Rectal smooth muscle tissue (tissue), 1 donor: ENCODE measurements at regions not wholly inside any gene's neighbourhood (a gene's known extent, or its start where the extent isn't known, plus 50 kb on each side); places are given as distances from the start of the nearest gene placed in this dataset.

Source experiments
- H3K27ac ChIP-seq: one replicate; pipeline ENCODE4 v1.7.0; 2013; ENCODE audit warnings: low read depth, low read length, inconsistent platforms
- H3K27me3 ChIP-seq: one replicate; pipeline ENCODE4 v1.7.0; 2013; ENCODE audit warnings: low read length; ENCODE audit not compliant: control insufficient read depth, insufficient read depth
- H3K36me3 ChIP-seq: one replicate; pipeline ENCODE4 v1.7.0; 2013; ENCODE audit warnings: low read length; ENCODE audit not compliant: control insufficient read depth, insufficient read depth
- H3K4me1 ChIP-seq: one replicate; pipeline ENCODE4 v1.7.0; 2013; ENCODE audit warnings: low read length; ENCODE audit not compliant: control insufficient read depth, insufficient read depth
- H3K4me3 ChIP-seq: one replicate; pipeline ENCODE4 v1.7.0; 2013; ENCODE audit warnings: low read length
- H3K9ac ChIP-seq: one replicate; pipeline ENCODE4 v1.7.0; 2013; ENCODE audit warnings: low read length

GRCh38 chr18:7322817-7323485 is 92.1 kb downstream of the LRRC30 start:
- no peak overlapping the region for H3K4me3 ChIP-seq
- no peaks in the 10 kb centered on the region for H3K4me1 ChIP-seq
- no peaks in the 10 kb centered on the region for H3K36me3 ChIP-seq
- H3K27ac ChIP-seq: no peak overlapping the region
- no peak overlapping the region for H3K9ac ChIP-seq
- no peaks in the 10 kb centered on the region for H3K27me3 ChIP-seq

GRCh38 chr18:7325126-7325430 is 94.2 kb downstream of the LRRC30 start:
- H3K27me3 ChIP-seq: no peaks in the 10 kb centered on the region
- no peaks in the 10 kb centered on the region for H3K4me1 ChIP-seq
- H3K4me3 ChIP-seq: no peak overlapping the region
- no peaks in the 10 kb centered on the region for H3K36me3 ChIP-seq
- H3K27ac ChIP-seq: no peak overlapping the region
- H3K9ac ChIP-seq: no peak overlapping the region

- Histone ChIP-seq H3K27ac (no peak overlapping the region), H3K4me1 (no peaks in the 10 kb centered on the region), H3K27me3 (no peaks in the 10 kb centered on the region), H3K36me3 (no peaks in the 10 kb centered on the region), H3K4me3 (no peak overlapping the region), H3K9ac (no peak overlapping the region)
Measured at GRCh38 chr18:7329016-7329415, 98.1 kb downstream of the LRRC30 start.

GRCh38 chr18:7332452-7332851 is 101.6 kb downstream of the LRRC30 start:
- no peaks in the 10 kb centered on the region for H3K36me3 ChIP-seq
- H3K9ac ChIP-seq: no peak overlapping the region
- no peaks in the 10 kb centered on the region for H3K4me1 ChIP-seq
- H3K4me3 ChIP-seq: no peak overlapping the region
- H3K27ac ChIP-seq: no peak overlapping the region
- no peaks in the 10 kb centered on the region for H3K27me3 ChIP-seq

- H3K36me3 ChIP-seq: no peaks in the 10 kb centered on the region
- H3K4me3 ChIP-seq: no peak overlapping the region
- no peak overlapping the region for H3K9ac ChIP-seq
- H3K27me3 ChIP-seq: no peaks in the 10 kb centered on the region
- no peak overlapping the region for H3K27ac ChIP-seq
- no peaks in the 10 kb centered on the region for H3K4me1 ChIP-seq
Measured at GRCh38 chr18:7333025-7333562, 102.2 kb downstream of the LRRC30 start.

GRCh38 chr18:7334973-7335568 is 104.2 kb downstream of the LRRC30 start:
- H3K9ac ChIP-seq: no peak overlapping the region
- H3K27me3 ChIP-seq: no peaks in the 10 kb centered on the region
- H3K4me3 ChIP-seq: no peak overlapping the region
- no peaks in the 10 kb centered on the region for H3K4me1 ChIP-seq
- no peaks in the 10 kb centered on the region for H3K36me3 ChIP-seq
- no peak overlapping the region for H3K27ac ChIP-seq

GRCh38 chr18:7336623-7337022 is 105.7 kb downstream of the LRRC30 start:
- Histone ChIP-seq H3K4me1 (no peaks in the 10 kb centered on the region), H3K27ac (no peak overlapping the region), H3K4me3 (no peak overlapping the region), H3K9ac (no peak overlapping the region), H3K27me3 (no peaks in the 10 kb centered on the region), H3K36me3 (no peaks in the 10 kb centered on the region)

GRCh38 chr18:7338846-7339245 is 108.0 kb downstream of the LRRC30 start:
- Histone ChIP-seq H3K27me3 (no peaks in the 10 kb centered on the region), H3K4me3 (no peak overlapping the region), H3K27ac (no peak overlapping the region), H3K4me1 (no peaks in the 10 kb centered on the region), H3K9ac (no peak overlapping the region), H3K36me3 (no peaks in the 10 kb centered on the region)

- Histone ChIP-seq H3K36me3 (no peaks in the 10 kb centered on the region), H3K27ac (no peak overlapping the region), H3K4me3 (no peak overlapping the region), H3K27me3 (no peaks in the 10 kb centered on the region), H3K9ac (no peak overlapping the region), H3K4me1 (no peaks in the 10 kb centered on the region)
Measured at GRCh38 chr18:7341581-7342337, 110.9 kb downstream of the LRRC30 start.

- Histone ChIP-seq H3K27ac (no peak overlapping the region), H3K27me3 (no peaks in the 10 kb centered on the region), H3K36me3 (no peaks in the 10 kb centered on the region), H3K4me3 (no peak overlapping the region), H3K9ac (no peak overlapping the region), H3K4me1 (no peaks in the 10 kb centered on the region)
Measured at GRCh38 chr18:7349181-7349837, 118.4 kb downstream of the LRRC30 start.

- Histone ChIP-seq H3K9ac (no peak overlapping the region), H3K4me3 (no peak overlapping the region), H3K27me3 (no peaks in the 10 kb centered on the region), H3K27ac (no peak overlapping the region), H3K36me3 (no peaks in the 10 kb centered on the region), H3K4me1 (no peaks in the 10 kb centered on the region)
Measured at GRCh38 chr18:7358989-7359726, 128.3 kb downstream of the LRRC30 start.
